ENCODE measurements at regions not wholly inside any gene's neighbourhood (a gene's known extent, or its start where the extent isn't known, plus 50 kb on each side); places are given as distances from the start of the nearest gene placed in this dataset.

- Histone ChIP-seq H3K18ac (ENCODE audit: low read length) (no peak overlapping the region), H3K4me3 (ENCODE audit: low read depth, low read length) (no peak overlapping the region), H3K79me2 (ENCODE audit: control insufficient read depth, insufficient read depth, low read length, poor library complexity) (no peaks in the 10 kb centered on the region), H2BK120ac (ENCODE audit: insufficient read depth, low read length, poor library complexity) (no peak overlapping the region), H3K36me3 (ENCODE audit: control insufficient read depth in 1 of 2, insufficient read depth in 2 of 2, low read length in 2 of 2) (no peaks in the 10 kb centered on the region), H3K27ac (ENCODE audit: low read depth, low read length) (no peak overlapping the region), H3K79me1 (ENCODE audit: low read length) (no peaks in the 10 kb centered on the region), H4K91ac (ENCODE audit: low read depth, low read length) (no peak overlapping the region), H4K12ac (ENCODE audit: low read depth, low read length) (no peak overlapping the region), H3K27me3 (ENCODE audit: insufficient read depth, low read length) (no peaks in the 10 kb centered on the region), H2AK5ac (ENCODE audit: low read length) (no peak overlapping the region), H3K23ac (ENCODE audit: low read length) (no peak overlapping the region), H4K8ac (ENCODE audit: low read depth, low read length) (no peak overlapping the region), H2BK5ac (ENCODE audit: low read depth, low read length, poor library complexity) (no peak overlapping the region), H3K14ac (ENCODE audit: low read length) (no peak overlapping the region), H2AFZ (ENCODE audit: insufficient read depth, low read length, poor library complexity) (no peak overlapping the region), H3K4ac (ENCODE audit: low read depth, low read length) (no peak overlapping the region), H2BK12ac (ENCODE audit: low read length) (no peak overlapping the region), H3K9me3 (ENCODE audit: insufficient read depth, low read depth, low read length) (peaks cover 20% of the 10 kb centered on the region), H3K9ac (ENCODE audit: low read length) (no peak overlapping the region), H3K4me2 (ENCODE audit: low read length) (no peak overlapping the region), H3K4me1 (ENCODE audit: control insufficient read depth in 1 of 2, insufficient read depth in 2 of 2, low read length in 2 of 2) (no peaks in the 10 kb centered on the region)
- no CpG with 5 or more reads among the region's 20 CpGs for WGBS (ENCODE audit: extremely low coverage, insufficient coverage, insufficient read length)
- DNase-seq = no peak
These were observed 214.7 kb downstream of the OR4C45 start for GRCh38 chr11:50247309-50247874.

GRCh38 chr11:50267851-50268250 lies 235.2 kb downstream of the OR4C45 start:
- no peak overlapping the region for H4K91ac ChIP-seq (ENCODE audit: low read depth, low read length)
- no peak for DNase-seq
- no peak overlapping the region for H4K12ac ChIP-seq (ENCODE audit: low read depth, low read length)
- H3K27me3 ChIP-seq (ENCODE audit: insufficient read depth, low read length) = no peaks in the 10 kb centered on the region
- H2AFZ ChIP-seq (ENCODE audit: insufficient read depth, low read length, poor library complexity) = no peak overlapping the region
- H2BK120ac ChIP-seq (ENCODE audit: insufficient read depth, low read length, poor library complexity) = no peak overlapping the region
- no peaks in the 10 kb centered on the region for H3K79me1 ChIP-seq (ENCODE audit: low read length)
- no peak overlapping the region for H3K9ac ChIP-seq (ENCODE audit: low read length)
- no peak overlapping the region for H3K14ac ChIP-seq (ENCODE audit: low read length)
- H3K18ac ChIP-seq (ENCODE audit: low read length) = no peak overlapping the region
- H3K4me3 ChIP-seq (ENCODE audit: low read depth, low read length) = no peak overlapping the region
- no peak overlapping the region for H3K23ac ChIP-seq (ENCODE audit: low read length)
- H3K9me3 ChIP-seq (ENCODE audit: insufficient read depth, low read depth, low read length) = peaks cover 11% of the 10 kb centered on the region
- H2AK5ac ChIP-seq (ENCODE audit: low read length) = no peak overlapping the region
- no peak overlapping the region for H2BK5ac ChIP-seq (ENCODE audit: low read depth, low read length, poor library complexity)
- H4K8ac ChIP-seq (ENCODE audit: low read depth, low read length) = no peak overlapping the region
- no peaks in the 10 kb centered on the region for H3K36me3 ChIP-seq (ENCODE audit: control insufficient read depth in 1 of 2, insufficient read depth in 2 of 2, low read length in 2 of 2)
- H3K27ac ChIP-seq (ENCODE audit: low read depth, low read length) = no peak overlapping the region
- no CpG with 5 or more reads among the region's 26 CpGs for WGBS (ENCODE audit: extremely low coverage, insufficient coverage, insufficient read length)
- H3K79me2 ChIP-seq (ENCODE audit: control insufficient read depth, insufficient read depth, low read length, poor library complexity) = no peaks in the 10 kb centered on the region
- no peaks in the 10 kb centered on the region for H3K4me1 ChIP-seq (ENCODE audit: control insufficient read depth in 1 of 2, insufficient read depth in 2 of 2, low read length in 2 of 2)
- H3K4ac ChIP-seq (ENCODE audit: low read depth, low read length) = no peak overlapping the region
- H3K4me2 ChIP-seq (ENCODE audit: low read length) = no peak overlapping the region
- H2BK12ac ChIP-seq (ENCODE audit: low read length) = no peak overlapping the region

- H3K36me3 ChIP-seq (ENCODE audit: control insufficient read depth in 1 of 2, insufficient read depth in 2 of 2, low read length in 2 of 2) = no peaks in the 10 kb centered on the region
- H3K23ac ChIP-seq (ENCODE audit: low read length) = no peak overlapping the region
- no peak overlapping the region for H3K14ac ChIP-seq (ENCODE audit: low read length)
- H3K4ac ChIP-seq (ENCODE audit: low read depth, low read length) = no peak overlapping the region
- H4K8ac ChIP-seq (ENCODE audit: low read depth, low read length) = no peak overlapping the region
- H3K4me2 ChIP-seq (ENCODE audit: low read length) = no peak overlapping the region
- no peaks in the 10 kb centered on the region for H3K4me1 ChIP-seq (ENCODE audit: control insufficient read depth in 1 of 2, insufficient read depth in 2 of 2, low read length in 2 of 2)
- H3K79me1 ChIP-seq (ENCODE audit: low read length) = no peaks in the 10 kb centered on the region
- no CpG with 5 or more reads among the region's 7 CpGs for WGBS (ENCODE audit: extremely low coverage, insufficient coverage, insufficient read length)
- no peak overlapping the region for H2BK5ac ChIP-seq (ENCODE audit: low read depth, low read length, poor library complexity)
- no peaks in the 10 kb centered on the region for H3K79me2 ChIP-seq (ENCODE audit: control insufficient read depth, insufficient read depth, low read length, poor library complexity)
- no peak overlapping the region for H2AK5ac ChIP-seq (ENCODE audit: low read length)
- H3K18ac ChIP-seq (ENCODE audit: low read length) = no peak overlapping the region
- H3K27me3 ChIP-seq (ENCODE audit: insufficient read depth, low read length) = no peaks in the 10 kb centered on the region
- no peak overlapping the region for H3K27ac ChIP-seq (ENCODE audit: low read depth, low read length)
- no peak overlapping the region for H2AFZ ChIP-seq (ENCODE audit: insufficient read depth, low read length, poor library complexity)
- H3K4me3 ChIP-seq (ENCODE audit: low read depth, low read length) = no peak overlapping the region
- no peak overlapping the region for H2BK12ac ChIP-seq (ENCODE audit: low read length)
- H3K9me3 ChIP-seq (ENCODE audit: insufficient read depth, low read depth, low read length) = peaks cover 16% of the 10 kb centered on the region
- no peak overlapping the region for H4K12ac ChIP-seq (ENCODE audit: low read depth, low read length)
- no peak overlapping the region for H4K91ac ChIP-seq (ENCODE audit: low read depth, low read length)
- no peak overlapping the region for H3K9ac ChIP-seq (ENCODE audit: low read length)
- H2BK120ac ChIP-seq (ENCODE audit: insufficient read depth, low read length, poor library complexity) = no peak overlapping the region
- no peak for DNase-seq
These were observed 242.5 kb downstream of the OR4C45 start for GRCh38 chr11:50275133-50275532.

GRCh38 chr11:50278756-50279155 lies 246.1 kb downstream of the OR4C45 start:
- Histone ChIP-seq H3K9me3 (ENCODE audit: insufficient read depth, low read depth, low read length) (peaks cover 14% of the 10 kb centered on the region), H4K8ac (ENCODE audit: low read depth, low read length) (no peak overlapping the region), H2AFZ (ENCODE audit: insufficient read depth, low read length, poor library complexity) (no peak overlapping the region), H3K27me3 (ENCODE audit: insufficient read depth, low read length) (no peaks in the 10 kb centered on the region), H3K18ac (ENCODE audit: low read length) (no peak overlapping the region), H3K4me1 (ENCODE audit: control insufficient read depth in 1 of 2, insufficient read depth in 2 of 2, low read length in 2 of 2) (no peaks in the 10 kb centered on the region), H3K14ac (ENCODE audit: low read length) (no peak overlapping the region), H3K27ac (ENCODE audit: low read depth, low read length) (no peak overlapping the region), H3K4me3 (ENCODE audit: low read depth, low read length) (no peak overlapping the region), H3K4ac (ENCODE audit: low read depth, low read length) (no peak overlapping the region), H4K91ac (ENCODE audit: low read depth, low read length) (no peak overlapping the region), H2BK5ac (ENCODE audit: low read depth, low read length, poor library complexity) (no peak overlapping the region), H3K4me2 (ENCODE audit: low read length) (no peak overlapping the region), H2AK5ac (ENCODE audit: low read length) (no peak overlapping the region), H3K79me1 (ENCODE audit: low read length) (no peaks in the 10 kb centered on the region), H3K36me3 (ENCODE audit: control insufficient read depth in 1 of 2, insufficient read depth in 2 of 2, low read length in 2 of 2) (no peaks in the 10 kb centered on the region), H2BK12ac (ENCODE audit: low read length) (no peak overlapping the region), H4K12ac (ENCODE audit: low read depth, low read length) (no peak overlapping the region), H3K23ac (ENCODE audit: low read length) (no peak overlapping the region), H3K79me2 (ENCODE audit: control insufficient read depth, insufficient read depth, low read length, poor library complexity) (no peaks in the 10 kb centered on the region), H3K9ac (ENCODE audit: low read length) (no peak overlapping the region), H2BK120ac (ENCODE audit: insufficient read depth, low read length, poor library complexity) (no peak overlapping the region)
- no CpG with 5 or more reads among the region's 24 CpGs for WGBS (ENCODE audit: extremely low coverage, insufficient coverage, insufficient read length)
- no peak for DNase-seq
